HG03060 (cell line): ENCODE measurements at regions not wholly inside any gene's neighbourhood (a gene's known extent, or its start where the extent isn't known, plus 50 kb on each side); places are given as distances from the start of the nearest gene placed in this dataset.

Experiments
- ATAC-seq: cut with Tn5 transposase; IDR thresholded peaks from one replicate; pipeline ENCODE4 v1.9.1; 2021; ENCODE audit warnings: low read depth, moderate number of reproducible peaks; ENCODE audit not compliant: unreplicated experiment

DNA sequence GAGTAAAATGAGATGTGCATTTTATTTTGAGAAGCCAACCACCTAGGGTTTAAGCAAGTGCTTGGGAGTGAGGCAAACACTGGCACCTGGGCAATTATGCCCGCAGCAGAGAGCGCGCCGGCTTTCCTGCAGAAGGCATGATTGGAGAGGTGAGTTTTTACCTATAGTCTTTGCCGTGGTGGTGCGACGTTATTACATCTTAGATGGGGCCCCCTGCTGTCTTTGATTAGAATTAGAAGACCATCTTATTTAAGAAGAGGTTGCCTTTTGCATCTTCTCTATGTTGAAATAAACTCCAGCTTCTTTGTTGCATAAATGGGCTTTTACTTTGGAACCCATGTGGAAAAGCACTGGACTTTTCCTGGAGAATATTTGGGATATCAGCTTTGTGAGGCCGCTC is 409.5 kb downstream of the GLRX3 start:
- no peak for ATAC-seq

DNA sequence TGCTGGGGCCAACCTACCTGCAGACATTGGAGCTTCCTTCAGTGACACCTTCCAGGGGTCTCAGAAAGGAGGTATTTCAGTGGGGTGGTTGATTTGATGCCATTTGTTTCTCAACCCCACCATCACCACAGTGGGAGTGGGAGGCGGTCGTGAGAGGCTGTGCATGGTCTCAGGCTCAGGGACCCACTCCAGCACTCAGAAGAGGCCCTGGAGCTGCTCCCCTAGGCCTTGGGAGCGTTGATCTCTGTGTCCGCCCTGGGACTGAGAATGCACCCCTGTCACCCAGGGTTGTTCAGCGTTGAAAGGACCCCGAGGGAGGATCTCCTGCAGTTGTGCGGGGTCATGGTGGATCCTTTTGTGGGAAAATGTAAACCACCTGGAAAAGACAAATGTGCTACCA is 410.6 kb downstream of the GLRX3 start:
- no peak for ATAC-seq

- no peak for ATAC-seq
These were observed 411.2 kb downstream of the GLRX3 start for GRCh38 chr10:130547368-130547767.

GRCh38 chr10:130550952-130551674 is 414.9 kb downstream of the GLRX3 start:
- ATAC-seq: no peak

DNA sequence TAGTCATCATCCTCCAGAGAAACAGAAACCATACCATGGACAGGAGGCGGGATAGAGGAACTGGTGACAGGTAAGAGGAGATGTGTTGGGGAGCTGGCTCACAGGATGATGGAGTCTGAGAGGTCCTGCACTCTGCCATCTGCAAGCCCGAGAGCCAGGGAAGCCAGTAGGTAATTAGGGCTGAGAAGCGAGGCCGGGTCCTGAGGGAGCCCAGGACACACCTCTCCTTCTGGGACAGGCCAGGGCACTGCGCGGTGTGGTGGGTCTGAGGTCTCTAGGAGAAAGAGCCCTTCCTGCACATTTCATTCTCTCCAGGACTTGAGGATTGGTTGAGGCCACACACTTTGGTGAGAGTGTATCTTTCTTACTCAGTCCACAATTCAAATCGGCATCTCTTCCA is 415.5 kb downstream of the GLRX3 start:
- no peak for ATAC-seq

- no peak for ATAC-seq
These were observed 417.6 kb downstream of the GLRX3 start for GRCh38 chr10:130553826-130554225.

DNA sequence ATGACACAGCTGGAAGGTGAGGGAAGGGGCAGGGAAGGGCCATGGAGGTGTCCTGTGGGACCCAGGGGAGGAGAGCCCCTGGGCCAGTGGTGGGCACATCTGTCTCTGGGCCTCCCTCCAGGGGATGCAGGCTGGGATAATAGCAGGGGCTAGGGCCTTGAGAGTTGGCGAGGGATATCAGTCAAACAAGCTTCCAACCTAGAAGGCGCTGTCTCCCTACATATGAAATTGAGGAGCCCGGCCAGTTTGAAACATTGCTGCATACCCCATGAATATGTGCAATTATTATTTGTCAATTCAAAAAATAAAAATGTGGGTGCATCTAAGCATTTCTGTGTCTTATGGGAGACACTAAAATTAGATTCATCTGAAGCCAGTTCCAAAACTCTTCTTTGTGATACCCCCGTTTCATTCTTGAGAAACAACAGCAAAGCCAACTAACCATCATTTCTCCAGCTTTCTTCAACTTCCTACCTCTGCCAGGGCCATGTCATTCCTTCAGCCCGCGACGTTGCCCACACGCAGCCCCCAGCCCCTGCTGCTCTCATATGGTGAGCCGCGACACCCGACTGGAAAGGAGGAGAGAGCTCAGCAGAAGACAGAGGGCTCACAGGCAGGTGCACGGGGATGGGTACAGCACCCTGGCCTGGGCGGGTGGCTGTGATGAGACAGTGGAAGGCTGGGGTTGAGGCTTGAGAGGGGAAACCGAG is 418.7 kb downstream of the GLRX3 start:
- no peak for ATAC-seq

- no peak for ATAC-seq
These were observed 419.2 kb downstream of the GLRX3 start for GRCh38 chr10:130555411-130555750.

GRCh38 chr10:130557181-130557845 is 421.1 kb downstream of the GLRX3 start:
- ATAC-seq: no peak

DNA sequence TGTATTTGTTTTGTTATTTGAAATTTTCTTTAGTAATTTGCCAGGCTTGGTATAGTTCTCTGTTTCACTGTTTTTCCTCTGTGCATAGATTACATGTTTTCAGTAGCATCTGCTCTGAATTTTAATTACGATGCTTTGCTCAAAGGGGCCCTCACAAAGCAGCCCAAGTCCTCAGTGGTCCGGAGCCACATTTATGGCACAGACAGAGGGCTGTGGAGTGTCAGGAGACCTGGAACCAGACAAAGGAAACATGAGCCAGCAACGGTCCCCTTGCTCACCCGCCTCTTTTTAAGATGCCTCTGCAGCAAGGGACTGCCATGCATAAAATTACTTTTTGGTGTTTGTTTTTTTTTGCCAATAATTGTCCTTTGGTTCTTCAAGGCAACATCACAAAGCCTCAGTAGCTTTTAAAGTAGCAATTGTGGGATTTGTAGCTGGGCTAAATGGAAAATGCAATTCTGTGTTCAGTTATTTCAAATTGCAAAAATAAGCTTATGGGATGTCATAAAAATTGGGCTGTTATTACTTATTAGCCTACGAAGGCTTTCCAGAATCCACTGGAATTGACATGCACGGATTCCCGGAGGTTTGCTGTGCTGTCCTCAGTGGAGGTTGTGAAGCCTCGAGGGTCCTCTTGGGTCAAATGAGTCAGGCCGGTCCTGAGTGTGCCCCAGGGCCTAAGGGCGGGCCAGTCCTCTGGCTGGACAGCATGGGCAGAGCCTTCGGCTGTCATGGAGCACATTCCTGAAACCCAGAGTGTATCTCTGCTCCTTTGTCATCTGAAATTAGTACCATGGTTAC is 422.8 kb downstream of the GLRX3 start:
- ATAC-seq: no peak

GRCh38 chr10:130559547-130559880 is 423.3 kb downstream of the GLRX3 start:
- no peak for ATAC-seq

DNA sequence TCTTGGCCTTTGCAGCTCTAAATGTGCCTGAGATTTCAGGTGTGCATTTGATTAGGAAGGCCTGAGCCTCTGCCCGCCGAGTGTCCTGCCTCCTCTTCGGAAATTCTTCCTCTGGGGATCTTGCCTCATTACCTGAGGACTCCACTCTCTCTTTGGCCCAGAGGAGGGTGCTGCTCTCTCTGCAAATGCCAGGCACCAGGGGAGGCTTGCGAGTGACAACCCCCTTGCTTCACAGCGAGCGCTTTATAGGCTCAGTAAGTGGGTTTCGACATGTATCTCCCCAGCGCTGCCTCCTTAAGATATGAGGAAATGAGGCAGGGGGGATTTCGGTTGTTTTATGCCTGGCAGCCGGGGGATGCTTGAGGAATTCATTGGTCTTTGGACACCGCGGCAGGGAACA is 423.9 kb downstream of the GLRX3 start:
- ATAC-seq: no peak

DNA sequence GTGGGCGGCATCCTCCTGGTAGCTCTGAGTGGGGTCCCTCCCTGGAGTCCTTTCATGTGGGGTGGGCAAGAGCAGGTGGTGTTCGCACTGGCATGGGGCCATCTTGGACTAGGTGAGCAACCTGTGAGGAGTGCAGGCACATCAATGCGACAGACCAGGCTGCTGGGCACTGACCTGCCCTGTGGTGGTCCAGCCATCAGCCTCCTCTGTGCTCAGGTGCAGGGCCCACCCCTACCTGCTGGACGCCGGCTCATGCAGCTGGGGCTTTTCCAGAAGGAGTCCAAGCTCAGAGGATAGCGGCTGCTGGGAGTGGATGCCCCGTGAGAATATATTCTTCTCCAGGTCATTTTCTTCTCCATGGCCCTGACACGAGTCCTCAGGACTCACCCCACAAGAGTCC is 424.4 kb downstream of the GLRX3 start:
- no peak for ATAC-seq

GRCh38 chr10:130561681-130562080 is 425.5 kb downstream of the GLRX3 start:
- no peak for ATAC-seq

- ATAC-seq: no peak
These were observed 430.8 kb downstream of the GLRX3 start for GRCh38 chr10:130567011-130567410.

GRCh38 chr10:130567436-130567835 is 431.2 kb downstream of the GLRX3 start:
- no peak for ATAC-seq

DNA sequence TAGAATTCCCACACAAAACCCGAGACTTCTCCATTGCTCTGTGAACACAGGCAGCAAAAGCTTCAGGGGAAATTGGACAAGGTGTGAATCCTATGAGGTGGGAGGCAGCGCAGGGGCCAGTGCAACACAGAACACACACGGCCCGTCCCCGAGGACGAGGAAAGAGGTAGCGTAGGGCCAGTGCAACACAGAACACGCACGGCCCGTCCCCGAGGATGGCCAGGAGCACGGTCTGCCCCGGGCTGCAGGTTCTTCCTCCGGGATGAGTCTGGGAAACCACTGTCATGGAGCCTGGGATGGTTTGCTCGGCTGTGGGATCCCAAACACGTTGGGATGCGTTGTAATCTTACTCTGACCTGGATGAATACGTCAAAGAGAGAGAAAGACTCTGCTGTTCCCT is 432.1 kb downstream of the GLRX3 start:
- no peak for ATAC-seq

DNA sequence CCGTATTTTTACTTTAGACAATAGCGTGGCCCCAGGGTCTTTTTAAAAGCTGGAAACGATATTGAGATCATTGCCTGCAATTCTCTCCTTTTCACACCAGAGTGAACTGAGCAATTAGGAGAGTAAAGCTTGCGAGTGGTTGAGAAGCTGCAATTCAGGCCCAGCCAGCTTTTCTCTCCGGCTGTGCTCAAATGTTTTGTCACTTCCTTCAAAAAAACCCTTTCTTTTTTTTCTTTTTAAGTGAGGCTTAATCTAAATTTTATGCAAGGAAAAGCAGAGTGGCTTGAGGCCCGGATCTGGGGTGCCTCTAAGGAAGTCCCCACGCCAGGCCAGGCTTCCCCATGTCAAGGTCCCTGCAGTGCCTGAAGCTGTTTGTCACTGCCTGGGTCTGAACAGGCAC is 433.9 kb downstream of the GLRX3 start:
- no peak for ATAC-seq

DNA sequence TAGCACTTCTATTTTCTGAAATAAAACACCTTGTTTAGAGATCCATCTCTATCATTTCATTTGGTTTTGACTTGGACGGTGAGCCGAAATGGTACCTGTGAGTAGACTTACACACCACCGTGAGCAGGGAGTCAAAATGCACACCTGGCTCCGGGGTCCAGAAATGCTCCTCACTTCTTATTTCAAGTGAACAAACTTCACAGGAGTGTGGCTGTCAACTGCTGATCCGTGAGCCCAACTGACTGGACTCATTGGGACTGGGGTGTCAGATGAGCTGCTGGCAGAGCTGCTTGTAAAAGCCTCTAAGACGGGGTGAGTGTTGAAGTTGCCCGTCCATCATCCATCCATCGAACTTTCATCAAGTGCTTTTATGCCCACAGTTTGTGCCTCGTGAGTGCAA is 435.5 kb downstream of the GLRX3 start:
- no peak for ATAC-seq

DNA sequence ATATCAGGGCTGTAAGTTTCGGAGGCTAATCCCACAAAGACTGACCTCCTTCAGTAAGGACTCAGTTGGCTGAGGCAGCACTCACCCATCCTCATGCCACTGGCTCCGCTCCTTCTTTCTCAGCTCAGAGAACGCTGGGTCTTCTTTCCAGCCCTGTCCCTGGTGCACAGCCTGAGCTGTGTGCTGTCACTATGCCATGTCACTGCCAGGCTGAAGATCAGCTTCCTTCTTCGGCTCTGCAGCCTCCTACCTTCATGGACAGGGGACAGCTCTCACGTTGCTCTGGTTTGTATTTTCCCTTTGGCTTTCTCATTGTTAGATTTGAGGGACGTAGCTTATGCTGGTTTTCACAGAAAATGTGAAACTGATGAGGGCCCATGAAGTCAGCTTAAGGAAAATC is 437.3 kb downstream of the GLRX3 start:
- ATAC-seq: no peak

GRCh38 chr10:130575756-130576285 is 439.6 kb downstream of the GLRX3 start:
- ATAC-seq: no peak
